ENCODE measurements at regions not wholly inside any gene's neighbourhood (a gene's known extent, or its start where the extent isn't known, plus 50 kb on each side); places are given as distances from the start of the nearest gene placed in this dataset.
"Not testable (repeated sequence)": the region's sequence is repeated elsewhere in the genome, so short reads cannot be mapped to it uniquely, and the experiment has no call there.

GRCh38 chr17:47066841-47067682, 88.0 kb upstream of the RPRML start:
- ChIA-PET POLR2A (interaction anchor here (0.6 to 0.7 kb wide), 2 partner anchors 8 to 124 kb away, joined by 4 to 19 read pairs; no protein-coding TSS in a partner anchor), CTCF (interaction anchor here (0.8 kb wide), 1 partner anchor 256 kb away, joined by 3 read pairs; no protein-coding TSS in a partner anchor)
- Mint-ChIP-seq H3K27me3 (no peaks in the 10 kb centered on the region), H3K9me3 (ENCODE audit: low read depth) (no peaks in the 10 kb centered on the region), H3K4me1 (peaks cover 30% of the 10 kb centered on the region), H3K4me3 (peak overlapping the region; percentile 83), H3K27ac (peak overlapping the region; percentile 95), H3K36me3 (ENCODE audit: low read depth) (peaks cover 16% of the 10 kb centered on the region)
- intact Hi-C loops (cut with DNase I, micrococcal nuclease), result loop anchor here (1.0 to 5.0 kb wide), 5 partner anchors 33 to 582 kb away; partner anchors contain the start of genes CDC27 (in 1 of the 2), GOSR2 (in 1 of the 2) and KPNB1 (in 1 of the 2)
- peak; percentile 96 for ATAC-seq
- peak; percentile 90 for DNase-seq

- intact Hi-C loops (cut with DNase I, micrococcal nuclease), result loop anchor here in 1 of 2 experiments (2.0 to 5.0 kb wide), 2 partner anchors 121 to 139 kb away; partner anchors contain the start of gene CDC27
- Mint-ChIP-seq H3K36me3 (ENCODE audit: low read depth) (peaks cover 13% of the 10 kb centered on the region), H3K9me3 (ENCODE audit: low read depth) (no peaks in the 10 kb centered on the region), H3K4me1 (peaks cover 23% of the 10 kb centered on the region), H3K27ac (peak overlapping the region; percentile 95), H3K27me3 (no peaks in the 10 kb centered on the region), H3K4me3 (peak overlapping the region; percentile 83)
- CTCF ChIA-PET, result interaction anchor here (0.8 to 1.2 kb wide), 2 partner anchors 10 to 257 kb away, joined by 3 read pairs; no protein-coding TSS in a partner anchor
- ATAC-seq (no peak), DNase-seq (no peak)
- POLR2A ChIA-PET, result no interaction called here
Observed at GRCh38 chr17:47066095-47066494, 87.0 kb upstream of the RPRML start.

GRCh38 chr17:47064684-47065083, 85.6 kb upstream of the RPRML start:
- no peak for DNase-seq
- intact Hi-C loops (cut with DNase I, micrococcal nuclease), result loop anchor here in 1 of 2 experiments (5.0 kb wide), 2 partner anchors 48 to 123 kb away; partner anchors contain the start of gene CDC27
- ChIA-PET POLR2A (no interaction called here), CTCF (interaction anchor here (1.2 kb wide), 1 partner anchor 8 kb away, joined by 3 read pairs; no protein-coding TSS in a partner anchor)
- no peak for ATAC-seq
- peaks cover 11% of the 10 kb centered on the region for H3K36me3 Mint-ChIP-seq (ENCODE audit: low read depth)
- no peaks in the 10 kb centered on the region for H3K27me3 Mint-ChIP-seq
- no peaks in the 10 kb centered on the region for H3K9me3 Mint-ChIP-seq (ENCODE audit: low read depth)
- H3K4me3 Mint-ChIP-seq, result no peak overlapping the region
- H3K4me1 Mint-ChIP-seq, result peaks cover 17% of the 10 kb centered on the region
- H3K27ac Mint-ChIP-seq, result no peak overlapping the region

- ChIA-PET CTCF (no interaction called here), POLR2A (no interaction called here)
- intact Hi-C loops (cut with DNase I, micrococcal nuclease), result loop anchor here in 1 of 2 experiments (5.0 kb wide), 1 partner anchor 49 kb away; no protein-coding TSS in a partner anchor
- Mint-ChIP-seq H3K4me1 (peaks cover 13% of the 10 kb centered on the region), H3K36me3 (ENCODE audit: low read depth) (peaks cover 11% of the 10 kb centered on the region), H3K27me3 (no peaks in the 10 kb centered on the region), H3K27ac (no peak overlapping the region), H3K4me3 (no peak overlapping the region), H3K9me3 (ENCODE audit: low read depth) (no peaks in the 10 kb centered on the region)
- ATAC-seq, result no peak
- DNase-seq, result no peak
Observed at GRCh38 chr17:47063475-47063874, 84.4 kb upstream of the RPRML start.

GRCh38 chr17:47062851-47063250, 83.8 kb upstream of the RPRML start:
- H3K9me3 Mint-ChIP-seq (ENCODE audit: low read depth); H3K4me3 Mint-ChIP-seq; CTCF ChIA-PET; ATAC-seq; POLR2A ChIA-PET; DNase-seq; H3K27me3 Mint-ChIP-seq; H3K27ac Mint-ChIP-seq: not testable (repeated sequence)
- peaks cover 11% of the 10 kb centered on the region for H3K36me3 Mint-ChIP-seq (ENCODE audit: low read depth)
- peaks cover 10% of the 10 kb centered on the region for H3K4me1 Mint-ChIP-seq
- intact Hi-C loops (cut with DNase I, micrococcal nuclease), result loop anchor here in 1 of 2 experiments (5.0 kb wide), 1 partner anchor 49 kb away; no protein-coding TSS in a partner anchor

GRCh38 chr17:47060005-47060404, 81.0 kb upstream of the RPRML start:
- ATAC-seq; POLR2A ChIA-PET; H3K27ac Mint-ChIP-seq; H3K9me3 Mint-ChIP-seq (ENCODE audit: low read depth); H3K4me1 Mint-ChIP-seq; H3K4me3 Mint-ChIP-seq; DNase-seq; CTCF ChIA-PET; H3K27me3 Mint-ChIP-seq: not testable (repeated sequence)
- H3K36me3 Mint-ChIP-seq (ENCODE audit: low read depth), result peaks cover 17% of the 10 kb centered on the region
- intact Hi-C loops (cut with DNase I, micrococcal nuclease), result loop anchor here in 1 of 2 experiments (5.0 kb wide), 1 partner anchor 52 kb away; no protein-coding TSS in a partner anchor

GRCh38 chr17:47057830-47058229, 78.8 kb upstream of the RPRML start:
- Mint-ChIP-seq H3K9me3 (ENCODE audit: low read depth) (no peaks in the 10 kb centered on the region), H3K4me1 (no peaks in the 10 kb centered on the region), H3K4me3 (no peak overlapping the region), H3K27ac (no peak overlapping the region), H3K36me3 (ENCODE audit: low read depth) (peaks cover 22% of the 10 kb centered on the region), H3K27me3 (no peaks in the 10 kb centered on the region)
- POLR2A ChIA-PET, result no interaction called here
- DNase-seq (no peak), ATAC-seq (no peak)
- intact Hi-C loops (cut with DNase I, micrococcal nuclease), result no loop called here
- CTCF ChIA-PET, result no interaction called here

- ATAC-seq; H3K27me3 Mint-ChIP-seq; DNase-seq; POLR2A ChIA-PET; intact Hi-C loops (cut with DNase I, micrococcal nuclease); CTCF ChIA-PET; H3K27ac Mint-ChIP-seq; H3K4me3 Mint-ChIP-seq; H3K4me1 Mint-ChIP-seq; H3K9me3 Mint-ChIP-seq (ENCODE audit: low read depth): not testable (repeated sequence)
- H3K36me3 Mint-ChIP-seq (ENCODE audit: low read depth), result peaks cover 23% of the 10 kb centered on the region
Observed at GRCh38 chr17:47057279-47057678, 78.2 kb upstream of the RPRML start.

GRCh38 chr17:47056687-47057086, 77.6 kb upstream of the RPRML start:
- H3K9me3 Mint-ChIP-seq (ENCODE audit: low read depth); H3K4me3 Mint-ChIP-seq; POLR2A ChIA-PET; ATAC-seq; DNase-seq; H3K27ac Mint-ChIP-seq; intact Hi-C loops (cut with DNase I, micrococcal nuclease); H3K27me3 Mint-ChIP-seq; H3K4me1 Mint-ChIP-seq: not testable (repeated sequence)
- H3K36me3 Mint-ChIP-seq (ENCODE audit: low read depth), result peaks cover 24% of the 10 kb centered on the region
- CTCF ChIA-PET, result interaction anchor here (1.3 kb wide), 1 partner anchor 9 kb away, joined by 3 read pairs; no protein-coding TSS in a partner anchor
